GM18909 (cell line): ENCODE measurements at regions not wholly inside any gene's neighbourhood (a gene's known extent, or its start where the extent isn't known, plus 50 kb on each side); places are given as distances from the start of the nearest gene placed in this dataset.

Experiments
- ATAC-seq: cut with Tn5 transposase; IDR thresholded peaks from one replicate; pipeline ENCODE4 v1.9.1; 2021; ENCODE audit warnings: mild to moderate bottlenecking; ENCODE audit not compliant: unreplicated experiment, poor library complexity

DNA sequence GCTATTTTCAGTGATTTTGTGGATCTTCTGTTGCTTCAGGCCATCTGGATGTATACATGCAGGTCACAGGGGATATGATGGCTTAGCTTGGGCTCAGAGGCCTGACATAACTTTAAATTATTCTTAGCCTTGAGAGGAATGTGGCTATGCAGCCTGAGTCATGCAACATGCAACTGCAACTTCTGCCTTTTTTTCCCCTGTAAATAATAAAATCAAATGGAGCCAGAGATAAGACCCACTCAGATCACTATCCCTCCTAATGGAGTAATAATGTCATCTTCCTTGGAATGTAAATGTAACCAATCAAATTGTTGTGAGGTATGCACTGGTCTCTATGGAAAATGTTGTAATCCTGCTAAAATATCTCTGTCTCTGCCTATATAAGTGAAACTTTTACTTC lies 54.9 kb downstream of the MAGEB17 start:
- no peak for ATAC-seq

DNA sequence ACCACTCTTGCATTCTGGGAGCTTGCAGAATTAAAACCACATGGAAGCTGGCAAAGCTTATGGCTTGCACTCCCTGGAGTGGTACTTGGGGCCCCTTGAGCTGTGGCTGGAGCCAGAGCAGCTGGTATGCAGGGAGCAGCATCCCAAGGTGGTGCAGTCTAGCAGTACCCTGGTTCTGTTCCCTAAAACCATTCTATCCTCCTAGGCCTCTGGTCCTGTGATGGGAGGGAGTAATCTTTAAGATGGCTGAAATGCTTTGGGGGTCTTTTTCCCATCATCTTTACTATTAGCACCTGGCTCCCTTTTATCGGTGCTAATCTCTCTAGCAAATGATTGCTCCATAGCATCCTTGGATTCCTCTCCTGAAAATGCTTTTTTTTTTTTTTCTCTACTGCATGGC lies 56.1 kb downstream of the MAGEB17 start:
- no peak for ATAC-seq

DNA sequence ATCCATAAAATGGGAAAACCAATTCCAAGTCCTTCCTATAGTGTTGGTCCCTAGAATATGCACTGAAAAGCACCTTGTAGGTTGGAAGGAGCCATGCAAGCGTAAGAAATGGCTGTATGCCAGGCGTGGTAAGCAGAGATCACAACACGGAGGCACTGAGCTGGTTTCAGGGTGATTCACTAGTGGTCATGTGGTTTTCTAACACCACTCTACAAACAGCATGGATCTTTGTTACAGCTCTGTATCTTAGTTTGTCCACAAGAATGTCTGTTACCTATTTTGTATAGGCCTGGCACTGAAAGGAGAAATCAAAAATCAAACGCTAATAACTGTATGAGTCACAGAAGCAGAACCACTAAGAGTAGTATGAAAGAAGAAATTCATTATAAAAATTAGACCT lies 71.9 kb downstream of the MAGEB17 start:
- peak; percentile 83 for ATAC-seq

DNA sequence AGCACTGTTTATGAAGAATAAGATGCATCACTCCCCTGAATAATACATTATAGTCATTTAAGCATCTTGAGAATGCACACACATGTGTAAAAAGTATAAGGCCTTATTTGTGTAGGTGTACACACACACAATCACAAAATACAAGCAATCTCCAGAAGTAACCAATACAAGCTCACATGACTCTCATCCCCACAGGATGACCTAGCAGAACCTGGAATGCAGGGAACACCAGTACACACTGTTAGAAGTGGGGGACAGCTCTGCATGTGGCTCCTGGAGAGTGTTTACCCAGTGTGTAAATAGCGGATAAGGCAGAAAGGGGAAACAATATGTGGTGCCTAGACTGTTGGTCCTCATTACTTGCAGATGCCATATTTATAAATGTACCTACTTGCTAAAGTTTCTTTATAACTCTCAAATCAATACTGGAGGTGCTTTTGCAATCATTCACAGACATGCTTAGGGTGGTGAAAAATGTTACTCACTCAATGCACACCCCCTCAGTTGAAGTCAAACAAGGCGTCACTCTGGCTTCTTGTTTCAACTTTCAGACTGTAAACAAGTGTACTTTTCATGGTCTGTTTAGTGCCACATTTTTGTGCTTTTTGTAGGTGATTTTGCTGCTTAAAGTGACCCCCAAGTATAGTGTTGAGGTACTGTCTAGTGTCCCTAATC lies 73.1 kb downstream of the MAGEB17 start:
- ATAC-seq: no peak

DNA sequence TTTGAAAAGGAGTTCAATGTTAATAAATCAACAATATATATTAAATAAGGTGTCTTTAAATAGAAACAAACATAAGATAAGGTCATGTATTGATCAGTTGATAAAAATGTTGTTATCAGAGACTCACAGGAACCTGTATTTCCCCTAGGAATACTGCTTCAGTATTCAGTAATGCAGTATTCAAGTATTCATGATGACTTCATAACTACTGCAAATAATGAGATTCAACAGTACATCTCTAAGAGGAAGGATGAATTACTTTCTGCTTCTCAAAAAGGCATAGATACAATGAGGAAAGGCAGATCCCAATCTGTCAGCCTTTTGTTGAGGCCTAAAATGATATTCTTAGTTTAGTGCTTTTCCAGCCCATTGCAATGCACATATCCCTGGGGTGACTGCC lies 73.7 kb downstream of the MAGEB17 start:
- ATAC-seq: no peak

DNA sequence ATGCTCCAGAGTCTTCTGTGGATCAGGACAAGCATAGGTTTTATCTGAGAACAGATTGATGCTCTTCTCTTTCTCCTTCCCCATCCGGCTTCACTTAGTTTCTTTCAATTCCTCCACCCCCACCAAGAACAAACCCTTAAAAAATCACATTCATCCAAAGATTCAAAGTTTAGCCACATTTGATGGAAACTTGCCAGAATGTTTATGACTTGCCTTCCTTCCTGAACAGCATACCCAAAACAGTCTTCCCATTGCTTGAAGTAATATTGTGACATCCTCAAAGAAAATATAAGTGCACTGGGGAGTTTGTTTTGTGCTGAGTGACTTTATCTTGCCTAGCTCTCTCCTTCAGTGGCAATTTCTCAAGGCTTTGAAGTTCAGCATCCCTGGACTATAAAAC lies 83.0 kb downstream of the MAGEB17 start:
- ATAC-seq: no peak

DNA sequence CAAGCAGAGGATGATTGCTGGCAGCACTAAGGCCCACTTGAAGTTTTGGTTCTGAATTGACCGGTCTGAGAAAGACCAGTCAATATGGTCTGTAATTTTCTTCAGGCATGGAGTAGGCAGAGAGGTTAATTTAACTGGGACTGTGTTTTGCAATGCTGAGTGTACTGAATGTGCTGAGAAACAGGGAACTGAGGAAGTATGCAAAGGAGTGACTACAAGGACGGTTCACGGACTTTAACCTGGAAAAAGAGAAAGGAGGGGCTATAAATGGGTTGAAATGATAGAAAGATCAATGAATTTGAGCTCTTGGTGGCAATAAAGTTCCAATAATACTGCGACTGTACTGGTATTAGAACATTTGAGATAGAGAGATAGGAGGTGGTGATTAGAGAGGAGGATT lies 84.5 kb downstream of the MAGEB17 start:
- ATAC-seq: no peak

DNA sequence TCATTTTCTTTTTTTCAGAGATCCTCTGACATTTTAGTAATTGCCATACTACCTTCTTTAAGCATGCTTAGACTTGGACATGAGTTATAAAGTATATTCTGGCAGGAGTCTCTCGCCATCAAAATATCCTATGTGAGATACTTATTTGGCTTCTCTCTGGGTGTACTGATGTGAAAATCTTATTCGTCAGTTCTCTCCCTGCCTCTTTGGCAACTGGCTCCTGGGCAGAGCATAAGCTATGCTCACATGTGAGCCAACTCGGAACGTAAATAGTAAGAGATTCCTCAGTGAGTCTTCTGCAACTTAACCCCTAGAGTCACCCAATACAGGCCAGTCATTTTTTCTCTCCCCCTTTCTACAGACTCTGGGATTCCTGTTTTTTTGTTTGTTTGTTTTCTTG lies 91.6 kb downstream of the MAGEB17 start:
- ATAC-seq: no peak

DNA sequence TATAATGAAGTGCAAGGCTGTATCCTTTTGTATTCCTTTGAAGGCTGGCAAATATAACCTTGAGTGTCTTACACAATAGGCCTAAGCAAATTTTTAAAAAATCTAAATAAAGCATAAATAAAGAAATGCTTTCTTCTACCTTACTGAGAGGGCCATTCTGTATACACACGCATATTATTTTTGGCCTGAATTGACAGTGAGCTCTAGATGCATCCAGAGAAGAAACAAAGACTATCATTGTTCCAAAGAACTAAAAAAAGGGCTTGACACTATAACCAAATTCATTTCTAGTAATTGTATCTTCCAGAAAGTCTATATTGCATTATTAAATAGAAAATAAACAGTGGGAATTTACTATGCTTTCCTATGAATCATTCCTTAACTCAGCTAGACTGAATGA lies 100.2 kb downstream of the MAGEB17 start:
- no peak for ATAC-seq

DNA sequence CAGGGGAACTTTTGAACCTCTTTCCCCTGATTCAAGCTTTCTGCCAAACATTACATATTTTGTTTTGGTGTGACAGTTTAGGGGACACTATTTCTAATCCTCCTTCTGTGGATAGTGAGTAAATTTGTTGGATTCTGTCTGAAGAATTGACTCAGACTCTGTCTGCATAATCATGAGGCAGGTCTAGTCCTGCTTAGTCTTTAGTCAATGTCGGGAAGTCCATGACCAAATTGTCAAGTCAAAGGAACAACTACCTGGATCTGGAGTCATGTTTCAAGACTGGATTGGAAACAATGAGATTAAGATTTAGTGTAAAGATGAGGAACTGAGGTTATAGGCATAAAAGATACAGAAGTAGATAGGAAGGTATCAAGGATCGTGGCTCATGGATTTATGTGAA lies 100.9 kb downstream of the MAGEB17 start:
- no peak for ATAC-seq

DNA sequence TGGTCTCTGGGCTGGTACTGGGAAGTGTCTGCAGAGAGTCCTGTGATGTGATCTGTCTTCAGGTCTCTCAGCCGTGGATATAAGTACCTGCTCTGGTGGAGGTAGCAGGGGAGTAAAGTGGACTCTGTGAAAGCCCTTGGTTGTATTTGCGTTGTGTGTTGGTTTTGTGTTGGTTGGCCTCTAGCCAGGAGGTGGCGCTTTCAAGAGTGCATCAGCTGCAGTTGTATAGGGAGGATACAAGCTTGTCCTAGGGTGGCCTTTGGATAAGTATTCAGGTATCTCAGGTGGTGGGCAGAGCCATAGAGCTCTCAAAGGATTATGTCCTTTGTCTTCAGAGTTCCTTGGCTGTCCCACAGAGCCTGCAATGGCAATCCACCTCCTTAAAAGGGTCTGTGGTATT lies 111.6 kb downstream of the MAGEB17 start:
- no peak for ATAC-seq

DNA sequence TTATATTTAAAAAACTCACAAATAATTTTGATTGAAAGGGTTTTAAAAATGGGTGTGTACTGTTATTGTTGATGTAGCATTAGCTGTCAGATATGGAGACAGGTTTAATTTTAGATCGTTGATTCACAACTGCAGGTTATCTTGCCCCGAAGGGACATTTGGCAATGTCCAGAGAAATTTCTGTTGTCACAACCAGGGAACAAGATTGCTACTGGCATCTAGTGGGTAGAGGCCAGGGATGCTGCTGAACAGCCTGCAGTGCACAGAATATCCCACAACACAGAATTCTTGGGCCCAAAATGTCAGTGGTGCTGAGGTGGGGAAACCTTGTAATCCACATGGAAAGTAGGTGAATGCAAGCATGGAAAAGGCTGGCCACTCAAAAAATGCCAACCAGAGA lies 114.9 kb downstream of the MAGEB17 start:
- no peak for ATAC-seq

DNA sequence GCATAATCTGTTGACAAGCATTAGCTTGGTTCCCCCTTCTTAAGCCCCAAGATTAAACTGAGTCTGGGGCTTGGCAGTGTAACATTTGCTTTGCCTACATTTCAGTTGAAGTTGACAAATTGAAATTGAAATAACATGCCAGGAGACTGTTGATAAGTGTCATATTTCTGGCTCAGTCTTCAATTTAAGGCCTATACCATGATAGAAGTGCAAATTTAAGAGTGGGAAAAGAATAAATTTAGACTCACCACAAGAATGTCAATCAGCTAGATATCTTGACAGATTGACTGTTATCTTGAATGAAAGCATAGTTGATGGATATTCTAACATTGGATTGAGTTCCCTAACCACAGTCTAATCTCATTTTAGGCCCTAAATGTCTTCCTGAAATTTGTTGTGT lies 117.6 kb downstream of the MAGEB17 start:
- ATAC-seq: no peak

DNA sequence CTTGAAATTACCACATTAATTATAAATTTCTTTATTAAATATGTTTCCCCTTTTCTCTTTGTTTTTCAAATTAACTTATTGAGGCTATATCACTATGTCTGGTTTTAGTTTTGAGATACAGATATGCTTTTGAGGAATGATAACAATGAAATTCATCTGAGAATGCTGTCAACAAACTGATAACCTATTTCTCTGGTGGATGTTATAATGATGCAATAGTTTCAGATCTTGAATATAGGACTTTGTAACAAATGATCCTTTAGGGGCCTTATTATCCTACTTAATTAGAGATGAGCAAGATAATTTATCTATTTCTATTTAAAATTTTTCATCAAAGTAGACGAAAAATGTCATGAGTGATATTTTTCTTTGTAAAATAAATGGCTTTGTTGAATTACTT lies 123.7 kb downstream of the MAGEB17 start:
- ATAC-seq: no peak

DNA sequence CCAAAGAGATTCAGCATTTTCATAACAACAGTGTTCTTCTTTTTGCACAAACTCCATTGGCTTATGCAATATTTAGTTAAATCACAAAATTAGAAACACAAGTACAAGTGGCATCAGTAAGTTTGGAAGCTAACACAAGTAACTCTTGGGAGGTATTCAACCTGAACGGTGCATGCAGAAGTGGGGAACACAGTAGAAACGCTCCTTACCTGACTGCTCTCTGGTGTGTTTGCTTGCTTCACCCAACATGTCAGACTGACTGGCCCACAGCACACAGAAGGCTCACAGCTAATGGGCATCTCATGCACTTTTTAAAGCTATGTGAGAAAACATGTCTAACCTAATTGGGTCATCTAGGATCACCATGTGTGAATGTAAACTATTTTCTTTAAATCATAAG lies 133.6 kb downstream of the MAGEB17 start:
- ATAC-seq: no peak

DNA sequence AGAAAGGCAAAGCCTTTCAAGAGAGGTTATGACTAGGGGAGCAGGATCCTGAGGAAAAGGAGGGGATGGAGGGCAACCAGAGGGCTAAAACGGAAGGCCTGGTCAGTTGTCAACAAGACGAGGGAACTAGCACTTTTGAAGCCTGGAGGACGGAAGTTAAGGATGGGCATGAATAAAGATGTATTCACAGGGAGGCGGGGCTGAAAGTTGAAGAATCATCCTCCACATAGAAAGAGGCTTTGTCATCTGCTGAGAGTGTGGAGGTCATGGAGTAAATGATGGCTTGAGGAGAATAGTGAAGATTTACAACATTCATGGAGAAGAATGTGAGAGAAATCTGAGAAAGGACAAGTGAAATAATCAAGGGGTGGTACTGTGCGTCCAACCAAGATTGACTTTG lies 137.5 kb downstream of the MAGEB17 start:
- ATAC-seq: no peak

DNA sequence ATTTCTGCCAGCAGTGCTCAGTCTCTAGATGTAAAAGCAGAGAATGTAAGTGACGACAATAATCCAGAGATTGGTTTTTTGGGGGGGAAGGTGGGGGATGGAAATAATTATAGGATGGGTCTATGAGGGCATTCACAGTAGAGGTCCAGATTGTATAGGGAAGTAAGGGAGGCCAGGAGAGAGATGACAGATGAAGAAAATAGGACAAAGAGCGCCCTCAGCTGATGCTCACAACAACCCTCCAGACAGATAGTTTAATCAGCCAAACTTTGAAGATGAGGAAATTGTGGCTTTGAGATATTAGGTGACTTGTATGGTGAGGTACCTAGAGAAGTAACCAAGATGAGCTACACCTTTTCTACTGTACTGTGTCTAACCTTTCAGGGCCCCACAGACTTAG lies 137.9 kb downstream of the MAGEB17 start:
- no peak for ATAC-seq

DNA sequence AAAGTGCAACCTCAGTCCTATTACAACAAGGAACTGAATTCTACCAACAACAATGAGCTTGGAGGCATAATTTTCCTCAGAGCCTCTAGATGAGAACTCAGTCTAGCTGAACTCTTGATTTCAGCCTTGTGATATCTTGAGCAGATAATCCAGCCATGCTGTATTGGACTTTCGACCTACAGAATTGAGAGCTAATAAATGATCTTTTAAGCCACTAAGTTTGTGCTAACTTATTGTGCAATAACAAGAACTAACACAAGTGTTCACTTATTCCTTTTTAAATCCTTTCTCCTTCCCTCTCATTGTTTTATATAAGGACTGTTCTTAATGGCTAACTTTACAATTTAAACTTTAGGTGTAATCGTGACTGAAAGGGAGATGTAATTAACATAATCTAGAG lies 140.7 kb downstream of the MAGEB17 start:
- no peak for ATAC-seq

DNA sequence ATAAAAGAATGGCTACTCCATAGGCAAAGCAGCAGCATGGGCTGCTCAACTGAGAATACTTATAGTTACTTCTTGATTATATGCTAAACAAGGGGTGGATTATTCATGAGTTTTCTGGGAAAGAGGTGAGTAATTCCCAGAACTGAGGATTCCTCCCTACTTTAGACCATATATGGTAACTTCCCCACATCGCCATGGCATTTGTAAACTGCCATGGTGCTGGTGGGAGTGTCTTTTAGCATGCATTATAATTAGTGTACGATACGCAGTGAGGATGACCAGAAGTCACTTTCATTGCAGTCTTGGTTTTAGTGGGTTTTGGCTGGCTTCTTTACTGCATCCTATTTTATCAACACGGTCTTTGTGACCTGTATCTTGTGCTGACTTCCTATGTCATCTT lies 141.5 kb downstream of the MAGEB17 start:
- ATAC-seq: no peak

DNA sequence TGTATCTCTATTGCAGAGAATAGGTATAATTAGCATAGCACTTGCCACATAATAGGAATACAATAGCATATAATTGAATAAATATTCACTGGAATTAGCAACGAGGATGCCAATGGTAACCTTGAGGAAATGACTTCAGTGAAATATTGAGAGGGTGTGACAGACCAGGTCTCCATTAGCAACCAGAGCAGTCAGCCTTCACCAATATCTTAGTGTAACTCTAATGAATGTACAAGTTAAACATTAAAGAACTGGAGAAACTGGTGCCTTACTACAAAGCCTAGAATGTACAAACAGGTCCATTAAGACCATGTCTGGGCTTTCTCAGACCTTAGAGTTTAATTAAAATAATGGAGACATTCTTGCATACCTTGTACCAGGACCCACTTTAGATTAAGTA lies 143.0 kb downstream of the MAGEB17 start:
- no peak for ATAC-seq

DNA sequence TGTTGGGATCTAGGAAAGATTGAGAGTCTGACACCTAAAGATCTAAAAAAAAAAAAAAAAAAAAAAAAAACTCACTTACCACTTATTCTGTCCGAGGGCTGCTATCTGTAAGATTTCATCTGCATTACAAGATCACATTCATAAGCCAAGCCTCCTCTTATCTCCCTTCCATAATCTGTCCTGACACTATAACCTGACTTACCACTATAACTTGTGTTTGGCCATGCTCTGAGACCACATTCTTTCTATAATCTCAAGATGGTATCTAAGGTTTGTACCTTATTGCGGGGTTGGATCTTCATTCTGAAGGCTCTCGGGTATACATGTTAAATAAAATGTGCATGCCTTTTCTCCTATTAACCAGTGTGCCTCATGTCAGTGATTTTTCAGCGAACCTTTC lies 144.4 kb downstream of the MAGEB17 start:
- no peak for ATAC-seq

DNA sequence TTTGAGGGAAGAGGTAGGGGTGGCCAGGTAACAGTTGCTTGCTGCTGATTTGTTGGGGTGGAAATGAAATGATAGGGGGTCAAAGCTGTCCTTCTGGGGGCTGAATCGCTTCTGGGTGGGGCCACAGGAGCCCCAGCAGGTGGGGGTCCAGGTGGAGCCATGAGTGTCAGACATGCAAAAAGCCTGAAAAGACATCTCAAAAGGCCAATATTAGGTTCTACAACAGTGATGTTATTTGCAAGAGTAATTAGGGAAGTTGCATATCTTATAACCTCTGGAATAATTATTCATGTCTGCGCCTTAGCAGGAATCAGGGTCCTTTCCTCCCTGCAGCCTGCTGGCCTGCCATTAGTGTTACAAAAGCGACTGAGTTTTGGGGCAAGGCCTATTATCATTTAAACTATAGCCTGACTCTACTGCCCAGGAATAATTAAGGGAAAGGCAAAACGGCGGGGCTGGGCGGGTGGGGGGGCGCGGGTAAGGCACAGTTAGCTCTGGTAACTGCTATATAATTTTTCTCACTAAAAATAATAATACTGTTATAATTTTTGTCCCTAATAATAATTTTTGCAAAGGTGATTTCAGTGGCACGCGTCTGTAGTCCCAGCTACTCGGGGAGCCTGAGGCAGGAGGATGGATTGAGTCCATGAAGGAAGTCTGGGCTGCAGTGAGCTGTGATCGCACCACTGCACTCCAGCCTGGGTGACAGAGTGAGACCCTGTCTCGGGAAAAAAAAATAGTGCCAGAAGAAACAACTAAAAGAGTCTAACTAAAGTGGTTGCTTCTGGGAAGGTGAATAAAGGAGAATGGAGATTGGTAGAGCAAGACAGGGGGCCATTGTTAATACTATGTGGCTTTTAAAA lies 145.7 kb downstream of the MAGEB17 start:
- ATAC-seq: no peak
